GM23248 (cell line): ENCODE measurements at regions not wholly inside any gene's neighbourhood (a gene's known extent, or its start where the extent isn't known, plus 50 kb on each side); places are given as distances from the start of the nearest gene placed in this dataset.

Source experiments
- EZH2 ChIP-seq: fragments of 200-600 bp; sonication (generic); IDR thresholded peaks from 2 replicates; pipeline ENCODE4 v1.6.1; 2018; ENCODE audit warnings: antibody characterized with exemption, mild to moderate bottlenecking; ENCODE audit not compliant: insufficient read depth, poor library complexity, severe bottlenecking
- EZH2phosphoT487 ChIP-seq: fragments of 200-600 bp; sonication (generic); IDR thresholded peaks from 2 replicates; pipeline ENCODE4 v1.6.1; 2018; ENCODE audit warnings: antibody characterized with exemption, moderate library complexity, mild to moderate bottlenecking, low read depth; ENCODE audit not compliant: insufficient read depth

DNA sequence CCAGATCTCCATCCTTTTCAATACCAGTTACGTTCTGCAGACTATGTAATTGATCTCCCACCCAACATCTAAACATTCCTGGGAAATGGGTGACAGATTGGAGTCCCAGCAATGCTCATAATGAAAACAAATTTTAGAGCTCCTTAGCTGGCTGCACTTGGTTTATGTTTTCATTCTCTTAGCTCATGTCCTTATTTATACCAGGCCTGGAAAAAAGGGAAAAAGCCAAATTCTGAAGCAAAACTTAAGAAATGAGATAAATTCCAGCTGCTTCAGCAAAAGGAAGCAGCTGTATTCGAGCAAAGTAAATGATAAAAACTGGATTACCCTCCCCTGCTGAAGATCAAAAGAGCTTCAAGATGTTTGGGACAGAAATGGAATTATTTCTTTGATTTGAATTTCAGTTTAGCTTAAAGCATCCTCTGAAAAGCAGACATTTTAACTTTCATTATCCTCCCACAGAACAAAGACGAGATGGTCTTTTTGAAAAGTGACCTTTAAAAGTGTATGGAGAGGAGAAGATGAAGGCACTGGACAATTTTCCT lies 196.5 kb upstream of the THUMPD2 start:
- no peak for TF ChIP-seq EZH2phosphoT487
- TF ChIP-seq EZH2, result no peak
